Endothelial cell of umbilical vein (primary cell): ENCODE measurements at regions not wholly inside any gene's neighbourhood (a gene's known extent, or its start where the extent isn't known, plus 50 kb on each side); places are given as distances from the start of the nearest gene placed in this dataset.
"Not testable (repeated sequence)": the region's sequence is repeated elsewhere in the genome, so short reads cannot be mapped to it uniquely, and the experiment has no call there.

ENCODE experiments used
- BruUV-seq: library from RNA; stranded (reverse); fragments of 400-500 nt; replicated peaks from 2 replicates; lab custom pipeline; 2021; lab: Mats Ljungman, UMichigan
- CTCF ChIA-PET: fragments of 300-600, 350-600 bp; sonication (Branson Sonifier 250); formaldehyde crosslinking; loops from one replicate; lab custom pipeline; 2021; ENCODE audit warnings: antibody characterized with exemption, inconsistent platforms; lab: Charles Lee
- POLR2A ChIA-PET: fragments of 300-600, 350-600 bp; sonication (Branson Sonifier 250); formaldehyde crosslinking; loops from one replicate; lab custom pipeline; 2021; ENCODE audit warnings: antibody characterized with exemption, inconsistent platforms; lab: Charles Lee
- DNase-seq: peaks from one replicate; pipeline ENCODE4 v3.0.0-alpha.2; 2011; ENCODE audit warnings: low read depth, low spot score
- FAIRE-seq: peaks from 2 replicates; lab custom pipeline; 2011; peaks lifted over from hg19 to GRCh38; lab: Jason Lieb, UNC
- H2AFZ ChIP-seq: 2 replicates; pipeline ENCODE4 v1.6.0; 2012; ENCODE audit warnings: low read depth, low read length, control low read depth, inconsistent platforms
- H3K27ac ChIP-seq: 2 replicates; pipeline ENCODE4 v1.5.1; 2011; ENCODE audit warnings: low read depth, mild to moderate bottlenecking, control low read depth, low read length, moderate library complexity; ENCODE audit not compliant: insufficient read depth
- H3K27me3 ChIP-seq, 2 experiments: 2 replicates each; pipeline versions ENCODE4 v1.6.0 to v1.6.1; 2011; ENCODE audit warnings: low read length in 2 of 2, mixed read lengths in 1 of 2; ENCODE audit not compliant: control insufficient read depth in 2 of 2, insufficient read depth in 2 of 2
- H3K36me3 ChIP-seq, 2 experiments: 2 replicates in 1 of 2; 3 replicates in 1 of 2; pipeline ENCODE4 v1.5.1; 2011; ENCODE audit warnings: low read length in 2 of 2, mild to moderate bottlenecking in 1 of 2, moderate library complexity in 1 of 2; ENCODE audit not compliant: control insufficient read depth in 2 of 2, insufficient read depth in 2 of 2; ENCODE audit errors: extremely low read depth in 1 of 2
- H3K4me1 ChIP-seq: 3 replicates; pipeline ENCODE4 v1.5.1; 2011; ENCODE audit warnings: mild to moderate bottlenecking, low read length; ENCODE audit not compliant: control insufficient read depth, insufficient read depth; ENCODE audit errors: extremely low read depth
- H3K4me2 ChIP-seq: 2 replicates; pipeline ENCODE4 v1.6.1; 2011; ENCODE audit warnings: low read length, control low read depth, mixed read lengths; ENCODE audit not compliant: insufficient read depth
- H3K4me3 ChIP-seq, 3 experiments: fragments of 200-600 bp in 1 of 3; sonication (generic), shearing (Covaris generic) in 1 of 3; replicated peaks in 1 of 3; 2 replicates each; pipeline ENCODE4 v1.5.1; 2011 to 2016; ENCODE audit warnings: control low read depth in 3 of 3, low read length in 3 of 3, mild to moderate bottlenecking in 2 of 3, inconsistent platforms in 1 of 3, low read depth in 1 of 3, moderate library complexity in 1 of 3; ENCODE audit not compliant: insufficient read depth in 1 of 3
- H3K79me2 ChIP-seq: 2 replicates; pipeline ENCODE4 v1.6.0; 2012; ENCODE audit warnings: low read length, inconsistent platforms; ENCODE audit not compliant: control insufficient read depth, insufficient read depth
- H3K9ac ChIP-seq: replicated peaks from 2 replicates; pipeline ENCODE3; 2011; ENCODE audit warnings: low read length, control low read depth; ENCODE audit not compliant: insufficient read depth; ENCODE audit errors: extremely low read depth
- H3K9me1 ChIP-seq: replicated peaks from 3 replicates; pipeline ENCODE4 v1.6.0; 2011; ENCODE audit warnings: mild to moderate bottlenecking, low read length; ENCODE audit not compliant: control insufficient read depth, insufficient read depth; ENCODE audit errors: extremely low read depth
- H3K9me3 ChIP-seq: replicated peaks from 2 replicates; pipeline ENCODE4 v1.5.1; 2012; ENCODE audit warnings: low read length, inconsistent platforms; ENCODE audit not compliant: control insufficient read depth, insufficient read depth
- H4K20me1 ChIP-seq: replicated peaks from 2 replicates; pipeline ENCODE3; 2011; ENCODE audit warnings: mild to moderate bottlenecking, low read length; ENCODE audit not compliant: control insufficient read depth, insufficient read depth; ENCODE audit errors: extremely low read depth
- EZH2 ChIP-seq: IDR thresholded peaks from 2 replicates; pipeline ENCODE4 v1.6.1; 2012; ENCODE audit warnings: borderline replicate concordance, low read depth, mild to moderate bottlenecking, moderate library complexity, low read length, inconsistent platforms; ENCODE audit not compliant: severe bottlenecking
- FOS ChIP-seq: IDR thresholded peaks from 2 replicates; pipeline ENCODE4 v1.6.1; 2011; ENCODE audit warnings: mild to moderate bottlenecking, low read length, moderate library complexity, borderline replicate concordance; ENCODE audit not compliant: insufficient read depth
- GATA2 ChIP-seq: IDR thresholded peaks from 2 replicates; pipeline ENCODE4 v1.7.0; 2011; ENCODE audit warnings: low read depth, mild to moderate bottlenecking, moderate library complexity, mixed read lengths, low read length; ENCODE audit not compliant: insufficient read length, insufficient read depth
- JUN ChIP-seq: IDR thresholded peaks from 2 replicates; pipeline ENCODE4 v1.6.1; 2011; ENCODE audit warnings: borderline replicate concordance, low read depth; ENCODE audit not compliant: insufficient read length, insufficient read depth
- MYC ChIP-seq: IDR thresholded peaks from one replicate; pipeline ENCODE4 v1.6.1; 2011; ENCODE audit warnings: mild to moderate bottlenecking, low read depth, low read length
- POLR2A ChIP-seq: IDR thresholded peaks from 2 replicates; pipeline ENCODE4 v1.6.1; 2012; ENCODE audit warnings: low read depth, mild to moderate bottlenecking, control low read depth, low read length
- POLR2AphosphoS5 ChIP-seq: IDR thresholded peaks from 2 replicates; pipeline ENCODE4 v1.6.1; 2012; ENCODE audit warnings: low read depth, mild to moderate bottlenecking, control low read depth, low read length, moderate library complexity; ENCODE audit not compliant: insufficient read depth
- dilution Hi-C: fragments of 300-500 bp; cut with MboI; formaldehyde crosslinking; loops from one replicate; pipeline ENCODE4 v1.15.0; 2019; ENCODE audit warnings: low sequenced_read_pairs; ENCODE audit not compliant: extremely low pct_ligation_motif_present
- intact Hi-C: fragments of 100-400 bp; cut with micrococcal nuclease; formaldehyde crosslinking; loops from one replicate; pipeline ENCODE4 v1.10.0; 2022
- TF ChIP-seq, protein P1 (sequence below): IDR thresholded peaks from 2 replicates; pipeline ENCODE4 v1.6.1; 2011; ENCODE audit not compliant: insufficient read depth, insufficient read length
- TF ChIP-seq, protein P2 (sequence below), 2 donors: IDR thresholded peaks; 1 replicate in 1 of 2; 2 replicates in 1 of 2; pipeline ENCODE4 v1.5.1; 2011; ENCODE audit warnings: low read length in 2 of 2, mild to moderate bottlenecking in 2 of 2, moderate library complexity in 2 of 2, control low read depth in 1 of 2, inconsistent platforms in 1 of 2, low read depth in 1 of 2; ENCODE audit not compliant: insufficient read depth in 1 of 2; ENCODE audit errors: extremely low read depth in 1 of 2

DNA sequence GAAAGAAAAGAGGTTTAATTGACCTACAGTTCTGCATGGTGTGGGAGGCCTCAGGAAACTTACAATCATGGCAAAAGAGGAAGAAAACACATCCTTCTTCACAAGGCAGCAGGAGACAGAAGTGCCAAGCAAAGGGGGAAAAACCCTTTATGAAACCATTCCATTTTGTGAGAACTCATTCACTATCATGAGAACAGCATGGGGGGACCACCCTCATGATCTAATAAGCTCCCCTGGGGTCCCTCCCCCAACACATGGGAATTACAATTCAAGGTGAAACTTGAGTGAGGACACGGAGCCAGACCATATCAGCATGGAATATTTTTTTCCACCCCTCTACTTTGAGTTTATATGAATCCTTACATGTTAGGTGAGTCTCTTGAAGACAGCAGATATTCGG lies 173.7 kb downstream of the PHF2 start:
- H4K20me1 ChIP-seq = no peaks in the 10 kb centered on the region
- dilution Hi-C loops (no loop called here), intact Hi-C loops (no loop called here)
- H3K9ac ChIP-seq = no peak overlapping the region
- no peak overlapping the region for H3K27ac ChIP-seq
- H3K36me3 ChIP-seq = no peaks in the 10 kb centered on the region
- ChIA-PET CTCF (no interaction called here), POLR2A (no interaction called here)
- H3K4me1 ChIP-seq = no peaks in the 10 kb centered on the region
- DNase-seq (no peak), FAIRE-seq (no peak)
- no peaks in the 10 kb centered on the region for H3K27me3 ChIP-seq
- no peak overlapping the region for H3K4me3 ChIP-seq
- BruUV-seq = no TSS peak
- no peaks in the 10 kb centered on the region for H3K9me3 ChIP-seq
- no peak for TF ChIP-seq EZH2
- TF ChIP-seq, protein P1, sequence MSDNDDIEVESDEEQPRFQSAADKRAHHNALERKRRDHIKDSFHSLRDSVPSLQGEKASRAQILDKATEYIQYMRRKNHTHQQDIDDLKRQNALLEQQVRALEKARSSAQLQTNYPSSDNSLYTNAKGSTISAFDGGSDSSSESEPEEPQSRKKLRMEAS = no peak
- TF ChIP-seq, protein P2, sequence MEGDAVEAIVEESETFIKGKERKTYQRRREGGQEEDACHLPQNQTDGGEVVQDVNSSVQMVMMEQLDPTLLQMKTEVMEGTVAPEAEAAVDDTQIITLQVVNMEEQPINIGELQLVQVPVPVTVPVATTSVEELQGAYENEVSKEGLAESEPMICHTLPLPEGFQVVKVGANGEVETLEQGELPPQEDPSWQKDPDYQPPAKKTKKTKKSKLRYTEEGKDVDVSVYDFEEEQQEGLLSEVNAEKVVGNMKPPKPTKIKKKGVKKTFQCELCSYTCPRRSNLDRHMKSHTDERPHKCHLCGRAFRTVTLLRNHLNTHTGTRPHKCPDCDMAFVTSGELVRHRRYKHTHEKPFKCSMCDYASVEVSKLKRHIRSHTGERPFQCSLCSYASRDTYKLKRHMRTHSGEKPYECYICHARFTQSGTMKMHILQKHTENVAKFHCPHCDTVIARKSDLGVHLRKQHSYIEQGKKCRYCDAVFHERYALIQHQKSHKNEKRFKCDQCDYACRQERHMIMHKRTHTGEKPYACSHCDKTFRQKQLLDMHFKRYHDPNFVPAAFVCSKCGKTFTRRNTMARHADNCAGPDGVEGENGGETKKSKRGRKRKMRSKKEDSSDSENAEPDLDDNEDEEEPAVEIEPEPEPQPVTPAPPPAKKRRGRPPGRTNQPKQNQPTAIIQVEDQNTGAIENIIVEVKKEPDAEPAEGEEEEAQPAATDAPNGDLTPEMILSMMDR (IDR thresholded peaks at IDR 0.05; ENCODE audit: extremely low read depth in 1 of 2, insufficient read depth in 1 of 2, low read depth in 1 of 2, low read length in 2 of 2) = no peak
- no peak for TF ChIP-seq GATA2
- TF ChIP-seq POLR2AphosphoS5 = no peak
- TF ChIP-seq FOS = no peak
- TF ChIP-seq MYC = no peak
- TF ChIP-seq POLR2A = no peak
- TF ChIP-seq JUN = no peak
- H3K9me1 ChIP-seq = no peaks in the 10 kb centered on the region
- H2AFZ ChIP-seq = no peak overlapping the region
- H3K79me2 ChIP-seq = no peaks in the 10 kb centered on the region
- no peak overlapping the region for H3K4me2 ChIP-seq

DNA sequence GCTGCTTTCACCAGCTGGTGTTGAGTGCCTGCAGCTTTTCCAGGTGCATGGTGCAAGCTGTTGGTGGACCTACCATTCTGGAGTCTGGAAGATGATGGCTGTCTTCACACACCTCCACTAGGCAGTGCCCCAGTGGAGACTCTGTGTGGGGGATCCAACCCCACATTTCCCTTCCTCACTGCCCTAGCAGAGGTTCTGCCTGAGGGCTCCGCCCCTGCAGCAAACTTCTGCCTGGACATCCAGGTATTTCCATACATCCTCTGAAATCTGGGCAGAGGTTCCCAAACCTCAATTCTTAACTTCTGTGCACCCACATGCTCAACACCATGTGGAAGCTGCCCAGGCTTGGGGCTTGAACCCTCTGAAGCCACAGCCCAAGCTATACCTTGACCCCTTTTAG lies 172.4 kb downstream of the PHF2 start:
- FAIRE-seq = not testable (repeated sequence)

More for the DNA sequence above, 172.4 kb downstream of the PHF2 start:
- DNase-seq, H3K4me2 ChIP-seq, H4K20me1 ChIP-seq, H3K4me1 ChIP-seq, H3K27me3 ChIP-seq, H3K4me3 ChIP-seq, intact Hi-C loops, H3K36me3 ChIP-seq, CTCF ChIA-PET, BruUV-seq, dilution Hi-C loops, POLR2A ChIA-PET, H3K27ac ChIP-seq, H3K9me1 ChIP-seq, H3K9me3 ChIP-seq, H3K79me2 ChIP-seq, H3K9ac ChIP-seq, H2AFZ ChIP-seq: not testable (repeated sequence)
